Hepatocyte (in vitro differentiated cells): ENCODE measurements at regions not wholly inside any gene's neighbourhood (a gene's known extent, or its start where the extent isn't known, plus 50 kb on each side); places are given as distances from the start of the nearest gene placed in this dataset.

Experiments used
- DNase-seq: peaks from one replicate; pipeline ENCODE4 v3.0.0-alpha.2; 2016; ENCODE audit warnings: low spot score
- H2AFZ ChIP-seq: fragments of 200-600 bp; sonication (generic); 2 replicates; pipeline ENCODE4 v1.6.0; 2016; ENCODE audit warnings: antibody characterized with exemption, mild to moderate bottlenecking
- H3K27ac ChIP-seq: fragments of 200-600 bp; sonication (generic); 2 replicates; pipeline ENCODE4 v1.5.1; 2016; ENCODE audit warnings: mild to moderate bottlenecking
- H3K27me3 ChIP-seq: fragments of 200-600 bp; sonication (generic); 2 replicates; pipeline ENCODE4 v1.6.1; 2016
- H3K36me3 ChIP-seq: fragments of 200-600 bp; sonication (generic); replicated peaks from 2 replicates; pipeline ENCODE4 v1.5.1; 2016; ENCODE audit warnings: low read depth; ENCODE audit not compliant: insufficient read depth
- H3K4me1 ChIP-seq: fragments of 200-600 bp; sonication (generic); 2 replicates; pipeline ENCODE4 v1.5.1; 2016; ENCODE audit warnings: mild to moderate bottlenecking, moderate library complexity; ENCODE audit not compliant: insufficient read depth
- H3K4me2 ChIP-seq: fragments of 200-600 bp; sonication (generic); 2 replicates; pipeline ENCODE4 v1.6.0; 2016
- H3K4me3 ChIP-seq: fragments of 200-600 bp; sonication (generic); 2 replicates; pipeline ENCODE4 v1.5.1; 2016; ENCODE audit warnings: mild to moderate bottlenecking
- H3K79me2 ChIP-seq: fragments of 200-600 bp; sonication (generic); 2 replicates; pipeline ENCODE4 v1.6.0; 2017; ENCODE audit warnings: mild to moderate bottlenecking
- H3K9me2 ChIP-seq: fragments of 200-600 bp; sonication (generic); replicated peaks from 2 replicates; pipeline ENCODE4 v1.6.0; 2017; ENCODE audit warnings: mild to moderate bottlenecking; ENCODE audit not compliant: insufficient read depth
- H3K9me3 ChIP-seq: fragments of 200-600 bp; sonication (generic); 2 replicates; pipeline ENCODE4 v1.5.1; 2016; ENCODE audit warnings: low read depth, mild to moderate bottlenecking
- H4K20me1 ChIP-seq: fragments of 200-600 bp; sonication (generic); 2 replicates; pipeline ENCODE4 v1.6.0; 2016; ENCODE audit warnings: mild to moderate bottlenecking; ENCODE audit not compliant: insufficient read depth, poor library complexity, severe bottlenecking
- CTCF ChIP-seq: fragments of 200-600 bp; sonication (generic); IDR thresholded peaks from 2 replicates; pipeline ENCODE4 v1.5.1; 2016; ENCODE audit warnings: antibody characterized with exemption, mild to moderate bottlenecking; ENCODE audit not compliant: poor library complexity
- EZH2 ChIP-seq: fragments of 200-600 bp; sonication (generic); IDR thresholded peaks from 2 replicates; pipeline ENCODE4 v1.6.1; 2016; ENCODE audit warnings: antibody characterized with exemption, mild to moderate bottlenecking, borderline replicate concordance
- EZH2phosphoT487 ChIP-seq: fragments of 200-600 bp; sonication (generic); IDR thresholded peaks from one replicate; pipeline ENCODE4 v1.6.1; 2018; ENCODE audit warnings: antibody characterized with exemption, mild to moderate bottlenecking, low read depth, moderate library complexity; ENCODE audit not compliant: unreplicated experiment, severe bottlenecking
- WGBS: methylation state at CpG from one replicate; pipeline ENCODE4 v1.1.6; 2016; ENCODE audit warnings: low lambda C conversion rate; ENCODE audit errors: missing lambda C conversion rate; 5-methylcytosine and 5-hydroxymethylcytosine counted together

- no peak overlapping the region for H2AFZ ChIP-seq
- no peaks in the 10 kb centered on the region for H3K36me3 ChIP-seq
- 42% methylated on average over 3 of the region's 3 CpGs for WGBS
Measured at GRCh38 chr3:177746337-177746933, 549.2 kb upstream of the TBL1XR1 start.

GRCh38 chr3:177749836-177750235 is 552.6 kb upstream of the TBL1XR1 start:
- no peaks in the 10 kb centered on the region for H4K20me1 ChIP-seq
- H3K4me2 ChIP-seq, result no peak overlapping the region
- H3K27ac ChIP-seq, result no peak overlapping the region
- H3K4me3 ChIP-seq, result no peak overlapping the region
- H3K79me2 ChIP-seq, result no peaks in the 10 kb centered on the region
- no peak overlapping the region for H2AFZ ChIP-seq
- 91% methylated on average over 1 of the region's 1 CpG for WGBS
- peaks cover 10% of the 10 kb centered on the region for H3K4me1 ChIP-seq
- TF ChIP-seq CTCF (no peak), EZH2 (no peak), EZH2phosphoT487 (no peak)
- H3K36me3 ChIP-seq, result no peaks in the 10 kb centered on the region
- no peaks in the 10 kb centered on the region for H3K9me3 ChIP-seq
- DNase-seq, result no peak
- H3K9me2 ChIP-seq, result no peaks in the 10 kb centered on the region
- H3K27me3 ChIP-seq, result no peaks in the 10 kb centered on the region

More at GRCh38 chr3:177746337-177746933, 549.2 kb upstream of the TBL1XR1 start:
- no peak overlapping the region for H3K4me3 ChIP-seq
- DNase-seq, result no peak
- H3K27ac ChIP-seq, result peak overlapping the region; percentile 24
- H3K9me2 ChIP-seq, result no peaks in the 10 kb centered on the region
- H3K4me1 ChIP-seq, result peaks cover 10% of the 10 kb centered on the region
- TF ChIP-seq EZH2 (no peak), CTCF (no peak), EZH2phosphoT487 (no peak)
- H3K9me3 ChIP-seq, result no peaks in the 10 kb centered on the region
- no peaks in the 10 kb centered on the region for H3K27me3 ChIP-seq
- no peaks in the 10 kb centered on the region for H4K20me1 ChIP-seq
- peak overlapping the region; percentile 2 for H3K4me2 ChIP-seq
- H3K79me2 ChIP-seq, result no peaks in the 10 kb centered on the region

GRCh38 chr3:177750436-177750835 is 553.2 kb upstream of the TBL1XR1 start:
- Histone ChIP-seq H3K4me1 (peaks cover 10% of the 10 kb centered on the region), H3K4me2 (no peak overlapping the region), H3K79me2 (no peaks in the 10 kb centered on the region), H2AFZ (no peak overlapping the region), H4K20me1 (no peaks in the 10 kb centered on the region), H3K27me3 (no peaks in the 10 kb centered on the region), H3K9me2 (no peaks in the 10 kb centered on the region), H3K9me3 (no peaks in the 10 kb centered on the region), H3K36me3 (no peaks in the 10 kb centered on the region), H3K27ac (no peak overlapping the region), H3K4me3 (no peak overlapping the region)
- TF ChIP-seq EZH2phosphoT487 (no peak), EZH2 (no peak), CTCF (no peak)
- 89% methylated on average over 1 of the region's 1 CpG for WGBS
- DNase-seq, result no peak
